Smooth muscle cell (in vitro differentiated cells): ENCODE measurements at regions not wholly inside any gene's neighbourhood (a gene's known extent, or its start where the extent isn't known, plus 50 kb on each side); places are given as distances from the start of the nearest gene placed in this dataset.

ENCODE experiments used
- DNase-seq: peaks from one replicate; lab custom pipeline; 2025; ENCODE audit not compliant: unreplicated experiment; lab: John Stamatoyannopoulos, UW
- H2AFZ ChIP-seq: fragments of 200-600 bp; sonication (generic); 2 replicates; pipeline ENCODE4 v1.6.0; 2016; ENCODE audit warnings: antibody characterized with exemption, low read depth, mild to moderate bottlenecking
- H3F3A ChIP-seq: fragments of 200-600 bp; sonication (generic); 2 replicates; pipeline ENCODE4 v1.6.0; 2017; ENCODE audit warnings: antibody characterized with exemption, low read depth
- H3K27ac ChIP-seq: fragments of 200-600 bp; sonication (generic); 2 replicates; pipeline ENCODE4 v1.5.1; 2016; ENCODE audit warnings: low read depth, mild to moderate bottlenecking
- H3K27me3 ChIP-seq: fragments of 200-600 bp; sonication (generic); 2 replicates; pipeline ENCODE4 v1.6.1; 2016; ENCODE audit warnings: low read depth, mild to moderate bottlenecking
- H3K36me3 ChIP-seq: fragments of 200-600 bp; sonication (generic); 2 replicates; pipeline ENCODE4 v1.5.1; 2016; ENCODE audit warnings: low read depth
- H3K4me1 ChIP-seq: fragments of 200-600 bp; sonication (generic); 2 replicates; pipeline ENCODE4 v1.5.1; 2016; ENCODE audit warnings: low read depth
- H3K4me2 ChIP-seq: fragments of 200-600 bp; sonication (generic); 2 replicates; pipeline ENCODE4 v1.6.0; 2016; ENCODE audit warnings: mild to moderate bottlenecking
- H3K4me3 ChIP-seq: fragments of 200-600 bp; sonication (generic); 2 replicates; pipeline ENCODE4 v1.5.1; 2016; ENCODE audit warnings: mild to moderate bottlenecking
- H3K79me2 ChIP-seq: fragments of 200-600 bp; sonication (generic); 2 replicates; pipeline ENCODE4 v1.6.0; 2016; ENCODE audit warnings: low read depth, mild to moderate bottlenecking
- H3K9ac ChIP-seq: fragments of 200-600 bp; sonication (generic); 2 replicates; pipeline ENCODE4 v1.6.0; 2016; ENCODE audit warnings: low read depth
- H3K9me3 ChIP-seq: fragments of 200-600 bp; sonication (generic); replicated peaks from 2 replicates; pipeline ENCODE4 v1.5.1; 2016; ENCODE audit warnings: low read depth
- H4K20me1 ChIP-seq: fragments of 200-600 bp; sonication (generic); 2 replicates; pipeline ENCODE4 v1.6.0; 2016; ENCODE audit warnings: low read depth
- CTCF ChIP-seq: fragments of 200-600 bp; sonication (generic); IDR thresholded peaks from 2 replicates; pipeline ENCODE4 v1.5.1; 2017; ENCODE audit warnings: borderline replicate concordance, mild to moderate bottlenecking, antibody characterized with exemption; ENCODE audit not compliant: insufficient read depth, poor library complexity, severe bottlenecking
- WGBS: methylation state at CpG from one replicate; pipeline ENCODE4 v1.1.7; 2016; ENCODE audit warnings: low lambda C conversion rate; 5-methylcytosine and 5-hydroxymethylcytosine counted together

- H3F3A ChIP-seq, result no peaks in the 10 kb centered on the region
- no peaks in the 10 kb centered on the region for H3K27me3 ChIP-seq
- no peaks in the 10 kb centered on the region for H3K36me3 ChIP-seq
- no peak for DNase-seq
- no peak overlapping the region for H3K9ac ChIP-seq
- no peaks in the 10 kb centered on the region for H4K20me1 ChIP-seq
- no peaks in the 10 kb centered on the region for H3K9me3 ChIP-seq
- WGBS, result 69% methylated on average over 4 of the region's 4 CpGs
- TF ChIP-seq CTCF, result no peak
- H3K4me1 ChIP-seq, result peaks cover 6% of the 10 kb centered on the region
- H2AFZ ChIP-seq, result no peak overlapping the region
- H3K4me3 ChIP-seq, result no peak overlapping the region
- no peak overlapping the region for H3K4me2 ChIP-seq
- H3K79me2 ChIP-seq, result no peaks in the 10 kb centered on the region
- H3K27ac ChIP-seq, result no peak overlapping the region
Observed at GRCh38 chr19:28322491-28322890, 890.5 kb downstream of the UQCRFS1 start.

DNA sequence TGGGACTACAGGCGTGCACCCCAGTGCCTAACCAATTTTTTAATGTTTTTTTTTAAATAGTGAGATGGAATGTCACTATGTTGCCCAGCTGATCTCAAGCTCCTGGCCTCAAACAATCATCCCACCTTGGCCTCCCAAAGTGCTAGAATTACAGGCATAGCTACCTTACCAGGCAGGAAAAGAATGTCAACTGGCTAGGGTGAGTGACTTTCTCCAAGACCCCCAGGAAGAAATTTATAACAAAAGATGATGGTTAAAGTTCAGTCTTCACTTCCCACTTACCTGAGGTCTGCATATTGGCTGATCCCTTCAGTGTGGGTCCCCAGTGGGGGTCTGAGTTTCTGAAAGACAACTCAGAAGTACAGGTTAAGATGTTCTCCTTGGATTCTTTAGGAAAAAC, 893.0 kb downstream of the UQCRFS1 start:
- H3K4me2 ChIP-seq, result no peak overlapping the region
- WGBS, result 75% methylated on average over 1 of the region's 1 CpG
- DNase-seq, result no peak
- H3K27me3 ChIP-seq, result no peaks in the 10 kb centered on the region
- no peak overlapping the region for H3K27ac ChIP-seq
- no peak overlapping the region for H3K9ac ChIP-seq
- H3K36me3 ChIP-seq, result no peaks in the 10 kb centered on the region
- H3K79me2 ChIP-seq, result no peaks in the 10 kb centered on the region
- no peak for TF ChIP-seq CTCF
- H3K9me3 ChIP-seq, result no peaks in the 10 kb centered on the region
- H3K4me1 ChIP-seq, result peaks cover 6% of the 10 kb centered on the region
- H3K4me3 ChIP-seq, result no peak overlapping the region
- no peak overlapping the region for H2AFZ ChIP-seq
- H3F3A ChIP-seq, result no peaks in the 10 kb centered on the region
- no peaks in the 10 kb centered on the region for H4K20me1 ChIP-seq

GRCh38 chr19:28319227-28319626, 893.7 kb downstream of the UQCRFS1 start:
- Histone ChIP-seq H3K4me3 (no peak overlapping the region), H3K4me1 (peaks cover 6% of the 10 kb centered on the region), H3K27me3 (no peaks in the 10 kb centered on the region), H4K20me1 (no peaks in the 10 kb centered on the region), H3K79me2 (no peaks in the 10 kb centered on the region), H3F3A (no peaks in the 10 kb centered on the region), H3K36me3 (no peaks in the 10 kb centered on the region), H2AFZ (no peak overlapping the region), H3K9ac (no peak overlapping the region), H3K4me2 (no peak overlapping the region), H3K9me3 (no peaks in the 10 kb centered on the region), H3K27ac (no peak overlapping the region)
- 51% methylated on average over 2 of the region's 2 CpGs for WGBS
- no peak for DNase-seq
- TF ChIP-seq CTCF, result no peak

GRCh38 chr19:28318469-28319179, 894.3 kb downstream of the UQCRFS1 start:
- Histone ChIP-seq H3K9me3 (no peaks in the 10 kb centered on the region), H2AFZ (no peak overlapping the region), H3K4me3 (no peak overlapping the region), H3K4me2 (no peak overlapping the region), H3K79me2 (no peaks in the 10 kb centered on the region), H3K27ac (no peak overlapping the region), H4K20me1 (no peaks in the 10 kb centered on the region), H3K27me3 (no peaks in the 10 kb centered on the region), H3K9ac (no peak overlapping the region), H3K36me3 (no peaks in the 10 kb centered on the region), H3F3A (no peaks in the 10 kb centered on the region), H3K4me1 (peaks cover 6% of the 10 kb centered on the region)
- no peak for TF ChIP-seq CTCF
- no peak for DNase-seq
- 83% methylated on average over 9 of the region's 9 CpGs for WGBS
